K562 (cell line): ENCODE measurements at regions not wholly inside any gene's neighbourhood (a gene's known extent, or its start where the extent isn't known, plus 50 kb on each side); places are given as distances from the start of the nearest gene placed in this dataset.
A peak's percentile ranks its signal among the peaks of the same experiment; 100 is the strongest.

Experiments used
- ATF6 ChIP-seq: sonication (generic); formaldehyde crosslinking; IDR thresholded peaks from 2 replicates; pipeline ENCODE4 v1.4.0; 2020; ENCODE audit warnings: mild to moderate bottlenecking, missing genetic modification reagents
- CEBPB ChIP-seq: fragments of 450-650 bp; IDR thresholded peaks from 2 replicates; pipeline ENCODE4 v1.6.1; 2016; ENCODE audit warnings: missing genetic modification characterization, missing compliant biosample characterization
- CEBPZ ChIP-seq: fragments of 150-350 bp; IDR thresholded peaks from 2 replicates; pipeline ENCODE4 v1.6.1; 2014; ENCODE audit warnings: low read depth, mild to moderate bottlenecking, low read length, borderline replicate concordance
- ELF4 ChIP-seq: fragments of 450-650 bp; formaldehyde crosslinking; IDR thresholded peaks from 2 replicates; pipeline ENCODE4 v1.4.0; 2022; ENCODE audit warnings: missing genetic modification characterization
- HDAC2 ChIP-seq: fragments of 450-650 bp; IDR thresholded peaks from 2 replicates; pipeline ENCODE4 v1.6.1; 2016; ENCODE audit warnings: mild to moderate bottlenecking
- KLF6 ChIP-seq: fragments of 250-450 bp; sonication (Bioruptor Pico); IDR thresholded peaks from 2 replicates; pipeline ENCODE4 v1.4.0; 2020; ENCODE audit warnings: mild to moderate bottlenecking, moderate library complexity, borderline replicate concordance
- MAFG ChIP-seq: fragments of 450-650 bp; conservative IDR thresholded peaks from 2 replicates; pipeline ENCODE4 v1.6.1; 2016; ENCODE audit warnings: missing genetic modification characterization, missing compliant biosample characterization
- MECOM ChIP-seq: fragments of 250-450 bp; sonication (Bioruptor Pico); IDR thresholded peaks from 2 replicates; pipeline ENCODE4 v1.8.0; 2022; ENCODE audit warnings: inconsistent platforms
- NR2C2 ChIP-seq, 2 experiments: fragments of 200-800 bp in 1 of 2; sonication (Bioruptor generic) in 1 of 2; sonication (generic) in 1 of 2; formaldehyde crosslinking in 1 of 2; IDR thresholded peaks; 2 replicates each; pipeline versions ENCODE4 v1.6.1 to v1.8.0; 2016 to 2022; ENCODE audit warnings: mild to moderate bottlenecking in 1 of 2, missing compliant biosample characterization in 1 of 2, missing genetic modification characterization in 1 of 2, missing genetic modification reagents in 1 of 2
- RCOR1 ChIP-seq, 2 experiments: IDR thresholded peaks; 2 replicates each; pipeline ENCODE4 v1.6.1; 2012; ENCODE audit warnings: low read depth in 2 of 2, low read length in 2 of 2, borderline replicate concordance in 1 of 2, improper control_type of control experiment in 1 of 2
- SP1 ChIP-seq: sonication (generic); formaldehyde crosslinking; IDR thresholded peaks from 2 replicates; pipeline ENCODE4 v1.8.1; 2022; ENCODE audit warnings: mild to moderate bottlenecking, missing genetic modification reagents
- SRSF7 ChIP-seq: fragments of 200-400 bp; formaldehyde crosslinking; optimal IDR thresholded peaks from 2 replicates; pipeline ENCODE3; 2017; ENCODE audit warnings: mild to moderate bottlenecking, low read depth, low read length
- TEAD2 ChIP-seq: fragments of 450-650 bp; IDR thresholded peaks from 2 replicates; pipeline ENCODE4 v1.6.1; 2016; ENCODE audit warnings: missing genetic modification characterization, control low read depth, missing compliant biosample characterization
- TRIM24 ChIP-seq, 2 experiments: fragments of 450-650 bp; IDR thresholded peaks; 2 replicates each; pipeline ENCODE4 v1.6.1; 2016
- ZNF146 ChIP-seq: IDR thresholded peaks from one replicate; pipeline ENCODE4 v1.6.1; 2018; ENCODE audit warnings: missing compliant biosample characterization; ENCODE audit not compliant: unreplicated experiment
- ZNF316 ChIP-seq: fragments of 450-650 bp; IDR thresholded peaks from 2 replicates; pipeline ENCODE4 v1.6.1; 2016
- ZNF57 ChIP-seq: fragments of 450-650 bp; formaldehyde crosslinking; IDR thresholded peaks from 2 replicates; pipeline ENCODE4 v1.4.0; 2020; ENCODE audit warnings: mild to moderate bottlenecking, moderate library complexity
- ZNF778 ChIP-seq: fragments of 450-650 bp; formaldehyde crosslinking; IDR thresholded peaks from 2 replicates; pipeline ENCODE4 v1.4.0; 2020; ENCODE audit warnings: mild to moderate bottlenecking, moderate library complexity
- TF ChIP-seq, protein P1 (sequence below): IDR thresholded peaks from 3 replicates; pipeline ENCODE4 v1.6.1; 2011; ENCODE audit warnings: borderline replicate concordance, mild to moderate bottlenecking, moderate library complexity; ENCODE audit not compliant: insufficient read length; ENCODE audit errors: extremely low read depth
- TF ChIP-seq, protein P2 (sequence below): fragments of 450-650 bp; IDR thresholded peaks from 2 replicates; pipeline ENCODE4 v1.6.1; 2018; ENCODE audit warnings: mild to moderate bottlenecking, low read depth; ENCODE audit not compliant: partially characterized antibody

- no peak for TF ChIP-seq KLF6
- TF ChIP-seq RCOR1 (IDR thresholded peaks at IDR 0.05; ENCODE audit: borderline replicate concordance in 1 of 2, low read depth in 2 of 2, low read length in 2 of 2) = no peak
- TF ChIP-seq ZNF146 (CRISPR knock-in tag) = no peak
- TF ChIP-seq MAFG (tag) = peak; percentile 89
- no peak for TF ChIP-seq TEAD2 (tag)
- no peak for TF ChIP-seq ZNF57 (CRISPR knock-in tag)
- TF ChIP-seq CEBPZ = no peak
- peak; percentile 45 to 68; a peak in 2 of 4 replicates for TF ChIP-seq TRIM24 (IDR thresholded peaks at IDR 0.05)
- TF ChIP-seq SRSF7 = no peak
- no peak for TF ChIP-seq MECOM
- TF ChIP-seq, protein P1, sequence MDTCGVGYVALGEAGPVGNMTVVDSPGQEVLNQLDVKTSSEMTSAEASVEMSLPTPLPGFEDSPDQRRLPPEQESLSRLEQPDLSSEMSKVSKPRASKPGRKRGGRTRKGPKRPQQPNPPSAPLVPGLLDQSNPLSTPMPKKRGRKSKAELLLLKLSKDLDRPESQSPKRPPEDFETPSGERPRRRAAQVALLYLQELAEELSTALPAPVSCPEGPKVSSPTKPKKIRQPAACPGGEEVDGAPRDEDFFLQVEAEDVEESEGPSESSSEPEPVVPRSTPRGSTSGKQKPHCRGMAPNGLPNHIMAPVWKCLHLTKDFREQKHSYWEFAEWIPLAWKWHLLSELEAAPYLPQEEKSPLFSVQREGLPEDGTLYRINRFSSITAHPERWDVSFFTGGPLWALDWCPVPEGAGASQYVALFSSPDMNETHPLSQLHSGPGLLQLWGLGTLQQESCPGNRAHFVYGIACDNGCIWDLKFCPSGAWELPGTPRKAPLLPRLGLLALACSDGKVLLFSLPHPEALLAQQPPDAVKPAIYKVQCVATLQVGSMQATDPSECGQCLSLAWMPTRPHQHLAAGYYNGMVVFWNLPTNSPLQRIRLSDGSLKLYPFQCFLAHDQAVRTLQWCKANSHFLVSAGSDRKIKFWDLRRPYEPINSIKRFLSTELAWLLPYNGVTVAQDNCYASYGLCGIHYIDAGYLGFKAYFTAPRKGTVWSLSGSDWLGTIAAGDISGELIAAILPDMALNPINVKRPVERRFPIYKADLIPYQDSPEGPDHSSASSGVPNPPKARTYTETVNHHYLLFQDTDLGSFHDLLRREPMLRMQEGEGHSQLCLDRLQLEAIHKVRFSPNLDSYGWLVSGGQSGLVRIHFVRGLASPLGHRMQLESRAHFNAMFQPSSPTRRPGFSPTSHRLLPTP = no peak
- TF ChIP-seq, protein P2, sequence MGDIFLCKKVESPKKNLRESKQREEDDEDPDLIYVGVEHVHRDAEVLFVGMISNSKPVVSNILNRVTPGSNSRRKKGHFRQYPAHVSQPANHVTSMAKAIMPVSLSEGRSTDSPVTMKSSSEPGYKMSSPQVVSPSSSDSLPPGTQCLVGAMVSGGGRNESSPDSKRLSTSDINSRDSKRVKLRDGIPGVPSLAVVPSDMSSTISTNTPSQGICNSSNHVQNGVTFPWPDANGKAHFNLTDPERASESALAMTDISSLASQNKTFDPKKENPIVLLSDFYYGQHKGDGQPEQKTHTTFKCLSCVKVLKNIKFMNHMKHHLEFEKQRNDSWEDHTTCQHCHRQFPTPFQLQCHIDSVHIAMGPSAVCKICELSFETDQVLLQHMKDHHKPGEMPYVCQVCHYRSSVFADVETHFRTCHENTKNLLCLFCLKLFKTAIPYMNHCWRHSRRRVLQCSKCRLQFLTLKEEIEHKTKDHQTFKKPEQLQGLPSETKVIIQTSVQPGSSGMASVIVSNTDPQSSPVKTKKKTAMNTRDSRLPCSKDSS = no peak
- no peak for TF ChIP-seq HDAC2
- peak; percentile 79 for TF ChIP-seq ZNF316
- no peak for TF ChIP-seq ATF6 (CRISPR knock-in tag)
- TF ChIP-seq ZNF778 (CRISPR knock-in tag) = no peak
- peak; percentile 63 for TF ChIP-seq CEBPB (tag)
- no peak for TF ChIP-seq NR2C2 (CRISPR knock-in tag; IDR thresholded peaks at IDR 0.05)
- no peak for TF ChIP-seq NR2C2 (tag; IDR thresholded peaks at IDR 0.05)
- no peak for TF ChIP-seq SP1 (CRISPR knock-in tag)
- no peak for TF ChIP-seq ELF4 (CRISPR knock-in tag)
These were observed 207.3 kb downstream of the SLC7A11 start (continued) for GRCh38 chr4:138034871-138035270.
